ENCODE measurements at regions not wholly inside any gene's neighbourhood (a gene's known extent, or its start where the extent isn't known, plus 50 kb on each side); places are given as distances from the start of the nearest gene placed in this dataset.

DNA sequence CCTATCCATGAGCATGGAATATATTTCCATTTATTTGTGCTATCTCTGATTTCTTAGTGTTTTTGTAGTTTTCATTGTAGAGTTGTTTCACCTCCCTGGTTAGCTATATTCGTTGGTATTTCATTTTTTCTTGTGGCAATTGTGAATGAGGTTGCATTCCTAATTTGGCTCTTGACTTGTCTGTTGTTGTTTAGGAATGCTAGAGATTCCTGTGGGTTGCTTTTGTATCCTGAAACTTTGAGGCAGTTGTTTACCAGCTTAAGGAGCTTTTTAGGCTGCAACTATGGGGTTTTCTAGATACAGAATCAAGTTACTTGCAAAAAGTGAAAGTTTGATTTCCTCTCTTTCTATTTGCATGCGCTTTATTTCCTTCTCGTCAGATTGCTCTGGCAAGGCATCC lies 304.7 kb upstream of the GRM3 start:
- Histone ChIP-seq H3K18ac (ENCODE audit: low read length) (no peak overlapping the region), H3K14ac (ENCODE audit: low read length) (no peak overlapping the region)
- WGBS (ENCODE audit: extremely low coverage, insufficient coverage, insufficient read length), result no CpG with 5 or more reads among the region's 3 CpGs

DNA sequence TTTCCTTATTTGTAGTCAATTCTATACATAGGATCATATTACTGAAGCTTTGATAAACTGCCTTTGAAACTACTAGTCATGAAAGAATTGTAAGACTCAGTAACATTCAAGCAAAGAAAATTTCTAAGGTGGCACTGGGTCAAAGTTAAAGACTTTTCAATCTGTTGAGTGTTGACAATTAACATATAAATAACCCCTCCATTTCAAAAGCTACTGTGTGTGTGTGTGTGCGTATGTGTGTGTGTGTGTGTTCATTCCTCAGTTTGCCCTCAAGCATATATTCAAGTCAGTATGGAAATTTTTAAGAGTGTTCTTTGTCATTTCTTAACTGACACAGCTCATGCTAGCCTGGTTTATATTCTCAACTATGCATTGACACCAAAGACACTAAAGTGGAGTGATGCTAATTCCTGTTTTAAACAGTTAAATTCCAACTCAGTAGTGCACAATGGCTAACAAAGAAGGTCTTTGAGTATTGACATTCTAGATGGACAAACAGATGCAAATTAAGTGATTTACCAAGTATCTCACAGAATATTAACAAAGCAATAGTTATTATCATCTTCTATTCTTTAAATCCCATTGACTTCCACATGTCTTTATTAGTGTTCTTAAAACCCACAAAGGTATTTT lies 314.8 kb upstream of the GRM3 start:
- Histone ChIP-seq H3K4me2 (ENCODE audit: low read length) (no peak overlapping the region), H3K79me1 (ENCODE audit: low read length) (no peaks in the 10 kb centered on the region), H2BK5ac (ENCODE audit: low read depth, low read length, poor library complexity) (no peak overlapping the region), H3K4me3 (ENCODE audit: low read depth, low read length) (no peak overlapping the region), H4K91ac (ENCODE audit: low read depth, low read length) (no peak overlapping the region), H3K23ac (ENCODE audit: low read length) (no peak overlapping the region), H3K18ac (ENCODE audit: low read length) (no peak overlapping the region), H3K27ac (ENCODE audit: low read depth, low read length) (no peak overlapping the region), H3K27me3 (ENCODE audit: insufficient read depth, low read length) (no peaks in the 10 kb centered on the region), H2BK120ac (ENCODE audit: insufficient read depth, low read length, poor library complexity) (no peak overlapping the region), H3K9me3 (ENCODE audit: insufficient read depth, low read depth, low read length) (no peaks in the 10 kb centered on the region), H3K4ac (ENCODE audit: low read depth, low read length) (no peak overlapping the region), H3K4me1 (ENCODE audit: control insufficient read depth in 1 of 2, insufficient read depth in 2 of 2, low read length in 2 of 2) (no peaks in the 10 kb centered on the region), H3K9ac (ENCODE audit: low read length) (no peak overlapping the region), H3K36me3 (ENCODE audit: control insufficient read depth in 1 of 2, insufficient read depth in 2 of 2, low read length in 2 of 2) (no peaks in the 10 kb centered on the region), H4K8ac (ENCODE audit: low read depth, low read length) (no peak overlapping the region), H3K79me2 (ENCODE audit: control insufficient read depth, insufficient read depth, low read length, poor library complexity) (no peaks in the 10 kb centered on the region), H2BK12ac (ENCODE audit: low read length) (no peak overlapping the region), H4K12ac (ENCODE audit: low read depth, low read length) (no peak overlapping the region), H3K14ac (ENCODE audit: low read length) (no peak overlapping the region), H2AFZ (ENCODE audit: insufficient read depth, low read length, poor library complexity) (no peak overlapping the region), H2AK5ac (ENCODE audit: low read length) (no peak overlapping the region)
- no CpG with 5 or more reads among the region's 1 CpG for WGBS (ENCODE audit: extremely low coverage, insufficient coverage, insufficient read length)
- no peak for DNase-seq

More for the DNA sequence above, 304.7 kb upstream of the GRM3 start:
- Histone ChIP-seq H3K4me3 (ENCODE audit: low read depth, low read length) (no peak overlapping the region), H3K79me1 (ENCODE audit: low read length) (no peaks in the 10 kb centered on the region), H3K27ac (ENCODE audit: low read depth, low read length) (no peak overlapping the region), H3K4ac (ENCODE audit: low read depth, low read length) (no peak overlapping the region), H2BK5ac (ENCODE audit: low read depth, low read length, poor library complexity) (no peak overlapping the region), H4K12ac (ENCODE audit: low read depth, low read length) (no peak overlapping the region), H3K4me2 (ENCODE audit: low read length) (no peak overlapping the region), H3K9me3 (ENCODE audit: insufficient read depth, low read depth, low read length) (no peaks in the 10 kb centered on the region), H4K8ac (ENCODE audit: low read depth, low read length) (no peak overlapping the region), H2AK5ac (ENCODE audit: low read length) (no peak overlapping the region), H3K79me2 (ENCODE audit: control insufficient read depth, insufficient read depth, low read length, poor library complexity) (no peaks in the 10 kb centered on the region), H3K4me1 (ENCODE audit: control insufficient read depth in 1 of 2, insufficient read depth in 2 of 2, low read length in 2 of 2) (no peaks in the 10 kb centered on the region), H2BK12ac (ENCODE audit: low read length) (no peak overlapping the region), H2AFZ (ENCODE audit: insufficient read depth, low read length, poor library complexity) (no peak overlapping the region), H3K9ac (ENCODE audit: low read length) (no peak overlapping the region), H4K91ac (ENCODE audit: low read depth, low read length) (no peak overlapping the region), H2BK120ac (ENCODE audit: insufficient read depth, low read length, poor library complexity) (no peak overlapping the region), H3K36me3 (ENCODE audit: control insufficient read depth in 1 of 2, insufficient read depth in 2 of 2, low read length in 2 of 2) (no peaks in the 10 kb centered on the region), H3K23ac (ENCODE audit: low read length) (no peak overlapping the region), H3K27me3 (ENCODE audit: insufficient read depth, low read length) (no peaks in the 10 kb centered on the region)
- DNase-seq, result no peak

DNA sequence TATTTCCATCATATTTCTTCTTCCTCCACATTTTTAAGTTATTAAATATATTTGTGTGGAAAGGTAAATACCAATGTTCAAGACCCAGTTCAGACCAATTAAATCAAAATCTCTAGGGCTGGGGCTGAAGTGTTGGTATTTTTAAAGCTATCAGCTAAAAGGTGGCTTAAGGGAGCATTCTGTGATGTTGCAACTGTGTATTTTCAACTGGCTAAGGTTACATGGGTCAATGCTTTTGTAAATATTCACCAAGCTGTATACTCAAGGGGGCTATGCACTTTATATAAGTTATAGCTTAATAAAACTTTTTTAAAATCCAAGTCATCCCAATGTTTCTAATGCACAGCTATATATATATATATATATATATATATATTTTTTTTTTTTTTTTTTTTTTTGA lies 316.9 kb upstream of the GRM3 start:
- no peak overlapping the region for H3K4me2 ChIP-seq (ENCODE audit: low read length)
- H3K9me3 ChIP-seq (ENCODE audit: insufficient read depth, low read depth, low read length), result no peaks in the 10 kb centered on the region
- H4K91ac ChIP-seq (ENCODE audit: low read depth, low read length), result no peak overlapping the region
- no peak overlapping the region for H3K9ac ChIP-seq (ENCODE audit: low read length)
- no peak for DNase-seq
- H3K4me1 ChIP-seq (ENCODE audit: control insufficient read depth in 1 of 2, insufficient read depth in 2 of 2, low read length in 2 of 2), result no peaks in the 10 kb centered on the region
- H2AK5ac ChIP-seq (ENCODE audit: low read length), result no peak overlapping the region
- no peak overlapping the region for H3K4me3 ChIP-seq (ENCODE audit: low read depth, low read length)
- no peak overlapping the region for H4K8ac ChIP-seq (ENCODE audit: low read depth, low read length)
- H3K27me3 ChIP-seq (ENCODE audit: insufficient read depth, low read length), result no peaks in the 10 kb centered on the region
- no peaks in the 10 kb centered on the region for H3K79me1 ChIP-seq (ENCODE audit: low read length)
- no peaks in the 10 kb centered on the region for H3K36me3 ChIP-seq (ENCODE audit: control insufficient read depth in 1 of 2, insufficient read depth in 2 of 2, low read length in 2 of 2)
- H3K79me2 ChIP-seq (ENCODE audit: control insufficient read depth, insufficient read depth, low read length, poor library complexity), result no peaks in the 10 kb centered on the region
- H3K27ac ChIP-seq (ENCODE audit: low read depth, low read length), result no peak overlapping the region
- no peak overlapping the region for H4K12ac ChIP-seq (ENCODE audit: low read depth, low read length)
- no peak overlapping the region for H3K4ac ChIP-seq (ENCODE audit: low read depth, low read length)
- no peak overlapping the region for H2BK12ac ChIP-seq (ENCODE audit: low read length)
- H2BK120ac ChIP-seq (ENCODE audit: insufficient read depth, low read length, poor library complexity), result no peak overlapping the region
- H2BK5ac ChIP-seq (ENCODE audit: low read depth, low read length, poor library complexity), result no peak overlapping the region
- H2AFZ ChIP-seq (ENCODE audit: insufficient read depth, low read length, poor library complexity), result no peak overlapping the region
- H3K23ac ChIP-seq (ENCODE audit: low read length), result no peak overlapping the region
- no peak overlapping the region for H3K18ac ChIP-seq (ENCODE audit: low read length)
- H3K14ac ChIP-seq (ENCODE audit: low read length), result no peak overlapping the region

DNA sequence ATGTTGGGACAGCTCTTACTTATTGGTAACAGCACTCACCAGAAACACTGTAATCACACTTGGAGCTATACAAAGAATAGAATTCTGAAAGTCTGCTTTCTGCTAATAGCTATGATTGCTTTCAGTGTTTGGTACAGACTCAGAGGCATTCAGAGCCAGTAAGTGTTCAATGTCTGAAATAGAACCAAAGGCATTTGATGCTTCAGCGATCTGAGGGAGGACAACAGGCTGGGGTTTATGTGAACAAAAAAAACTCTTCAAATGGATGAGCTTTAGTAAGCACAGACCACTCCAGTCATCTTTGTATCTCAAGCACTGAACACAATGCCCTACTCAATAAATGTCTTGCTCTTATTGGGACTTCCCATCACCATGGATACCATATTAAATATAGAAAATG lies 322.8 kb upstream of the GRM3 start:
- no CpG with 5 or more reads among the region's 1 CpG for WGBS (ENCODE audit: extremely low coverage, insufficient coverage, insufficient read length)

More for the DNA sequence above, 322.8 kb upstream of the GRM3 start:
- Histone ChIP-seq H4K12ac (ENCODE audit: low read depth, low read length) (no peak overlapping the region), H3K79me1 (ENCODE audit: low read length) (no peaks in the 10 kb centered on the region), H3K27ac (ENCODE audit: low read depth, low read length) (no peak overlapping the region), H3K79me2 (ENCODE audit: control insufficient read depth, insufficient read depth, low read length, poor library complexity) (no peaks in the 10 kb centered on the region), H4K91ac (ENCODE audit: low read depth, low read length) (no peak overlapping the region), H4K8ac (ENCODE audit: low read depth, low read length) (no peak overlapping the region), H3K4me3 (ENCODE audit: low read depth, low read length) (no peak overlapping the region), H2AFZ (ENCODE audit: insufficient read depth, low read length, poor library complexity) (no peak overlapping the region), H2BK5ac (ENCODE audit: low read depth, low read length, poor library complexity) (no peak overlapping the region), H3K36me3 (ENCODE audit: control insufficient read depth in 1 of 2, insufficient read depth in 2 of 2, low read length in 2 of 2) (no peaks in the 10 kb centered on the region), H3K4me1 (ENCODE audit: control insufficient read depth in 1 of 2, insufficient read depth in 2 of 2, low read length in 2 of 2) (no peaks in the 10 kb centered on the region), H3K14ac (ENCODE audit: low read length) (no peak overlapping the region), H2AK5ac (ENCODE audit: low read length) (no peak overlapping the region), H3K4me2 (ENCODE audit: low read length) (no peak overlapping the region), H3K27me3 (ENCODE audit: insufficient read depth, low read length) (no peaks in the 10 kb centered on the region), H3K4ac (ENCODE audit: low read depth, low read length) (no peak overlapping the region), H3K9ac (ENCODE audit: low read length) (no peak overlapping the region), H3K9me3 (ENCODE audit: insufficient read depth, low read depth, low read length) (no peaks in the 10 kb centered on the region), H2BK12ac (ENCODE audit: low read length) (no peak overlapping the region), H2BK120ac (ENCODE audit: insufficient read depth, low read length, poor library complexity) (no peak overlapping the region), H3K18ac (ENCODE audit: low read length) (no peak overlapping the region), H3K23ac (ENCODE audit: low read length) (no peak overlapping the region)
- no peak for DNase-seq

Measured in trophoblast cell (in vitro differentiated cells and primary cell).